ENCODE measurements at regions not wholly inside any gene's neighbourhood (a gene's known extent, or its start where the extent isn't known, plus 50 kb on each side); places are given as distances from the start of the nearest gene placed in this dataset.

DNA sequence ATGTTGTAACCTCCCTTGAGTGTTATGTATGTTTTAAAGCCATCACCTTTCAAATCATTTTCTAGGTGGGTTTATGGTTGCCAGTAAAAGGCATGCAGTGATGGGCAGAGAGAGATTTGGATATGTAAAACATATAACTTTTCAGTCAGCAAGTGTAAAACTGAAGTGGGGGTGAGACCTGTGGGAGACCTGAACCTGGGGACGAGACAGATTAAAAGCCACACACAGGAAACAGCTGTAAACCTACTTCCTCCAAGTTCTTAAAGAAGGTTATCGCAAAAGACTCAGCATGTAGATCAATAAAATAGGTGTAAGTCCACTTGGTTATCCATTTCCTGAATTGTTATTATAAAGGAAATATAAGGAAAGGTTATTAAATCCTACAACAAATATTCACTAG lies 76.6 kb downstream of the YIPF5 start:
- Histone ChIP-seq H3K4me3 (replicated peaks in 1 of 3; ENCODE audit: low read depth in 2 of 3, low read length in 3 of 3) (no peak overlapping the region), H4K20me1 (ENCODE audit: insufficient read depth, low read length) (no peaks in the 10 kb centered on the region), H3K79me2 (ENCODE audit: insufficient read depth, low read length) (no peaks in the 10 kb centered on the region), H3K4me1 (ENCODE audit: control insufficient read depth in 1 of 2, insufficient read depth in 2 of 2, low read length in 2 of 2) (no peaks in the 10 kb centered on the region), H2AFZ (ENCODE audit: insufficient read depth, low read depth, low read length, poor library complexity, severe bottlenecking) (no peak overlapping the region), H3K4me2 (replicated peaks; ENCODE audit: extremely low read depth, low read length, poor library complexity, severe bottlenecking) (no peak overlapping the region), H3K9ac (ENCODE audit: insufficient read depth, low read length, poor library complexity, severe bottlenecking) (no peak overlapping the region), H3K27me3 (ENCODE audit: control insufficient read depth in 2 of 2, insufficient read depth in 2 of 2, low read length in 2 of 2) (no peaks in the 10 kb centered on the region), H3K9me3 (replicated peaks in 1 of 2; ENCODE audit: control insufficient read depth in 1 of 2, insufficient read depth in 1 of 2, low read length in 2 of 2) (peaks cover 0 to 4% of the 10 kb centered on the region in 2 donors), H3K27ac (ENCODE audit: low read depth in 1 of 2, low read length in 2 of 2) (no peak overlapping the region), H3K36me3 (replicated peaks in 1 of 2; ENCODE audit: control insufficient read depth in 1 of 2, insufficient read depth in 2 of 2, low read length in 2 of 2) (no peaks in the 10 kb centered on the region)
- Mint-ChIP-seq H3K27ac (no peak overlapping the region), H3K4me1 (no peaks in the 10 kb centered on the region), H3K36me3 (no peaks in the 10 kb centered on the region), H3K9me3 (peaks cover 0 to 7% (median 0%) of the 10 kb centered on the region in 7 donors), H3K4me3 (no peak overlapping the region), H3K27me3 (ENCODE audit: low read depth in 3 of 3) (peaks cover 1 to 2% (median 2%) of the 10 kb centered on the region in 3 donors)
- TF ChIP-seq, protein P1, sequence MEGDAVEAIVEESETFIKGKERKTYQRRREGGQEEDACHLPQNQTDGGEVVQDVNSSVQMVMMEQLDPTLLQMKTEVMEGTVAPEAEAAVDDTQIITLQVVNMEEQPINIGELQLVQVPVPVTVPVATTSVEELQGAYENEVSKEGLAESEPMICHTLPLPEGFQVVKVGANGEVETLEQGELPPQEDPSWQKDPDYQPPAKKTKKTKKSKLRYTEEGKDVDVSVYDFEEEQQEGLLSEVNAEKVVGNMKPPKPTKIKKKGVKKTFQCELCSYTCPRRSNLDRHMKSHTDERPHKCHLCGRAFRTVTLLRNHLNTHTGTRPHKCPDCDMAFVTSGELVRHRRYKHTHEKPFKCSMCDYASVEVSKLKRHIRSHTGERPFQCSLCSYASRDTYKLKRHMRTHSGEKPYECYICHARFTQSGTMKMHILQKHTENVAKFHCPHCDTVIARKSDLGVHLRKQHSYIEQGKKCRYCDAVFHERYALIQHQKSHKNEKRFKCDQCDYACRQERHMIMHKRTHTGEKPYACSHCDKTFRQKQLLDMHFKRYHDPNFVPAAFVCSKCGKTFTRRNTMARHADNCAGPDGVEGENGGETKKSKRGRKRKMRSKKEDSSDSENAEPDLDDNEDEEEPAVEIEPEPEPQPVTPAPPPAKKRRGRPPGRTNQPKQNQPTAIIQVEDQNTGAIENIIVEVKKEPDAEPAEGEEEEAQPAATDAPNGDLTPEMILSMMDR (IDR thresholded peaks at IDR 0.05): no peak
- WGBS (ENCODE audit: insufficient coverage): no CpG with 5 or more reads among the region's 2 CpGs
- intact Hi-C loops (cut with micrococcal nuclease): no loop called here
- DNase-seq: no peak

DNA sequence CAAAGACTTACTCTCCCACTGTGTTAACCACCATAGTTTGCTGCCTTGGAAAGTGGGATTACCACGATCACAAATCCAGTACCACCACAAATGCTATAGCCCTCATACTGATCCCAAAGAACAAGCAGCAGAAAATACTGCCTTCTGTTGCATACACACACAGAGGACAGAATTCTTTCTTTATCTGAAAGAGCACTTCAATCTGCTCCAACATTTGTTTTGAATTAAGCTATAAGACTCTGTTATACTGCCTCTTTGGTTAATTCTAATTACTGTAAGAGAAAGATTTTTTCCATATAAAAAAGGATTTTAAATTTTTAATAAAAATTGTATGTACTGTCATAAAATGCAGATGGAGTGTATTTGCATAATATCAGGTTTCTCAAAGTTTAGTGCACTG lies 69.8 kb downstream of the YIPF5 start:
- Histone ChIP-seq H4K20me1 (ENCODE audit: insufficient read depth, low read length) (no peaks in the 10 kb centered on the region), H3K4me2 (replicated peaks; ENCODE audit: extremely low read depth, low read length, poor library complexity, severe bottlenecking) (no peak overlapping the region), H3K9me3 (replicated peaks in 1 of 2; ENCODE audit: control insufficient read depth in 1 of 2, insufficient read depth in 1 of 2, low read length in 2 of 2) (peaks cover 0 to 4% of the 10 kb centered on the region in 2 donors), H3K27ac (ENCODE audit: low read depth in 1 of 2, low read length in 2 of 2) (no peak overlapping the region), H3K36me3 (replicated peaks in 1 of 2; ENCODE audit: control insufficient read depth in 1 of 2, insufficient read depth in 2 of 2, low read length in 2 of 2) (no peaks in the 10 kb centered on the region), H3K4me3 (replicated peaks in 1 of 3; ENCODE audit: low read depth in 2 of 3, low read length in 3 of 3) (no peak overlapping the region), H3K4me1 (ENCODE audit: control insufficient read depth in 1 of 2, insufficient read depth in 2 of 2, low read length in 2 of 2) (no peaks in the 10 kb centered on the region), H2AFZ (ENCODE audit: insufficient read depth, low read depth, low read length, poor library complexity, severe bottlenecking) (no peak overlapping the region), H3K27me3 (ENCODE audit: control insufficient read depth in 2 of 2, insufficient read depth in 2 of 2, low read length in 2 of 2) (no peaks in the 10 kb centered on the region), H3K9ac (ENCODE audit: insufficient read depth, low read length, poor library complexity, severe bottlenecking) (no peak overlapping the region), H3K79me2 (ENCODE audit: insufficient read depth, low read length) (no peaks in the 10 kb centered on the region)
- WGBS (ENCODE audit: insufficient coverage): 86% methylated on average over 1 of the region's 1 CpG
- Mint-ChIP-seq H3K36me3 (no peaks in the 10 kb centered on the region), H3K4me3 (no peak overlapping the region), H3K27ac (no peak overlapping the region), H3K9me3 (peaks cover 0 to 5% (median 2%) of the 10 kb centered on the region in 7 donors), H3K4me1 (no peaks in the 10 kb centered on the region), H3K27me3 (ENCODE audit: low read depth in 3 of 3) (peaks cover 0 to 5% (median 0%) of the 10 kb centered on the region in 3 donors)
- DNase-seq: no peak
- TF ChIP-seq, protein P1 (IDR thresholded peaks at IDR 0.05): no peak
- intact Hi-C loops (cut with micrococcal nuclease): no loop called here
